ENCODE measurements at regions not wholly inside any gene's neighbourhood (a gene's known extent, or its start where the extent isn't known, plus 50 kb on each side); places are given as distances from the start of the nearest gene placed in this dataset.

DNA sequence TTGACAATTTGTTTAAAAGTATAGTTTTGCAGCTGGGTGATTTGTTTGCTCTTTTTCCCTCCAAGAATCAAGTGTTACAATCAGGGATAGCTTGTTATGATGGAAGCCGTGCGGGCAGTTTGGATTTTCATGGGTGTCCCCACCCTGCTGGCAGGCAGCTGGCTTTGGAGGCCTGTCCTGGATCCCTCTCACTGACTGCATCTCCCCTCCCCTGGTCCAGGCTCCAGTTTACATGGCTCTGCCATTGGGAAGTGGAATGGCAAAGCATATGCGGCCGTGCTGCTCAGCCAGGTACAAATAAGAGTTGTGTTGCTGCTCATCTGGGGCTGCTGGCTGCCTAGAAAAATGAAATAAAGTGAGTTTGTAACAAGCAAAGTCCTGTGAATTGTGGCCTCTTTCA, 76.0 kb downstream of the CXCL12 start:
- 95% methylated on average over 4 of the region's 4 CpGs; no CpG with 5 or more reads in 1 of the 2 experiments for WGBS, 2 experiments (ENCODE audit: extremely low coverage in 1 of 2, insufficient coverage in 1 of 2, insufficient read length in 1 of 2, insufficient replicate concordance in 2 of 2, low coverage in 1 of 2, low lambda C conversion rate in 2 of 2, missing lambda C conversion rate in 1 of 2)

More for the DNA sequence above, 76.0 kb downstream of the CXCL12 start:
- peaks cover 0 to 10% (median 6%) of the 10 kb centered on the region in 4 experiments; a peak in 6 of 7 replicates for H3K4me1 ChIP-seq (replicated peaks in 1 of 4; ENCODE audit: control insufficient read depth in 3 of 4, insufficient read depth in 4 of 4, low read length in 3 of 4)
- H3K4ac ChIP-seq (replicated peaks; ENCODE audit: insufficient read length, low read depth, low read length), result no peak overlapping the region
- H3K27me3 ChIP-seq (replicated peaks in 1 of 4; ENCODE audit: control insufficient read depth in 3 of 4, extremely low read depth in 1 of 4, insufficient read depth in 3 of 4, low read length in 3 of 4), result peaks cover 0 to 25% (median 19%) of the 10 kb centered on the region in 4 experiments; a peak in 6 of 7 replicates
- DNase-seq (ENCODE audit: low read depth in 1 of 2, low spot score in 2 of 2) (no peak), FAIRE-seq (no peak)
- no peak overlapping the region for H3K23ac ChIP-seq (ENCODE audit: insufficient read length)
- no peaks in the 10 kb centered on the region for H3K79me1 ChIP-seq (ENCODE audit: low read depth, low read length)
- no peak overlapping the region for H2BK5ac ChIP-seq (ENCODE audit: low read depth, low read length)
- H2BK20ac ChIP-seq (ENCODE audit: low read length), result no peak overlapping the region
- no peak overlapping the region for H3K4me3 ChIP-seq (ENCODE audit: extremely low read depth in 1 of 4, insufficient read depth in 2 of 4, low read depth in 3 of 4, low read length in 4 of 4)
- no peak overlapping the region for H3K56ac ChIP-seq (replicated peaks; ENCODE audit: insufficient read length, low read depth, low read length)
- H2AK5ac ChIP-seq (ENCODE audit: low read depth, low read length), result no peak overlapping the region
- H4K5ac ChIP-seq (ENCODE audit: insufficient read length, low read depth, low read length), result no peak overlapping the region
- H3K4me2 ChIP-seq (ENCODE audit: insufficient read depth in 1 of 2, low read depth in 2 of 2, low read length in 2 of 2), result no peak overlapping the region
- H3K9me3 ChIP-seq (ENCODE audit: insufficient read depth in 2 of 2, low read depth in 1 of 2, low read length in 1 of 2), result peaks cover 3 to 4% of the 10 kb centered on the region in 2 experiments; a peak in 2 of 4 replicates
- no peak overlapping the region for H3K27ac ChIP-seq (ENCODE audit: low read depth, low read length)
- H3K9ac ChIP-seq (replicated peaks in 1 of 4; ENCODE audit: extremely low read depth in 1 of 4, low read depth in 3 of 4, low read length in 3 of 4), result no peak overlapping the region
- no peaks in the 10 kb centered on the region for H4K20me1 ChIP-seq (replicated peaks in 1 of 2; ENCODE audit: control insufficient read depth in 1 of 2, insufficient read depth in 2 of 2, low read length in 2 of 2)
- no peak overlapping the region for H4K8ac ChIP-seq (ENCODE audit: extremely low read depth, insufficient read depth, low read length)
- no peak overlapping the region for H4K91ac ChIP-seq (replicated peaks; ENCODE audit: insufficient read length, low read length)
- TF ChIP-seq RBBP5 (IDR thresholded peaks at IDR 0.05; ENCODE audit: borderline replicate concordance, low read depth, low read length), result no peak
- no peak for TF ChIP-seq CBX5 (IDR thresholded peaks at IDR 0.05; ENCODE audit: low read depth, low read length)
- TF ChIP-seq, protein P1, sequence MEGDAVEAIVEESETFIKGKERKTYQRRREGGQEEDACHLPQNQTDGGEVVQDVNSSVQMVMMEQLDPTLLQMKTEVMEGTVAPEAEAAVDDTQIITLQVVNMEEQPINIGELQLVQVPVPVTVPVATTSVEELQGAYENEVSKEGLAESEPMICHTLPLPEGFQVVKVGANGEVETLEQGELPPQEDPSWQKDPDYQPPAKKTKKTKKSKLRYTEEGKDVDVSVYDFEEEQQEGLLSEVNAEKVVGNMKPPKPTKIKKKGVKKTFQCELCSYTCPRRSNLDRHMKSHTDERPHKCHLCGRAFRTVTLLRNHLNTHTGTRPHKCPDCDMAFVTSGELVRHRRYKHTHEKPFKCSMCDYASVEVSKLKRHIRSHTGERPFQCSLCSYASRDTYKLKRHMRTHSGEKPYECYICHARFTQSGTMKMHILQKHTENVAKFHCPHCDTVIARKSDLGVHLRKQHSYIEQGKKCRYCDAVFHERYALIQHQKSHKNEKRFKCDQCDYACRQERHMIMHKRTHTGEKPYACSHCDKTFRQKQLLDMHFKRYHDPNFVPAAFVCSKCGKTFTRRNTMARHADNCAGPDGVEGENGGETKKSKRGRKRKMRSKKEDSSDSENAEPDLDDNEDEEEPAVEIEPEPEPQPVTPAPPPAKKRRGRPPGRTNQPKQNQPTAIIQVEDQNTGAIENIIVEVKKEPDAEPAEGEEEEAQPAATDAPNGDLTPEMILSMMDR (IDR thresholded peaks at IDR 0.05; ENCODE audit: control extremely low read depth in 1 of 3, insufficient read depth in 1 of 3, low read depth in 1 of 3, low read length in 3 of 3), result no peak
- TF ChIP-seq TCF12 (IDR thresholded peaks at IDR 0.05; ENCODE audit: low read depth, low read length), result no peak
- no peak for TF ChIP-seq RAD21 (IDR thresholded peaks at IDR 0.05 in 1 of 2, conservative IDR thresholded peaks at IDR 0.05 in 1 of 2; ENCODE audit: low read depth in 2 of 2, low read length in 2 of 2)
- TF ChIP-seq, protein P2, sequence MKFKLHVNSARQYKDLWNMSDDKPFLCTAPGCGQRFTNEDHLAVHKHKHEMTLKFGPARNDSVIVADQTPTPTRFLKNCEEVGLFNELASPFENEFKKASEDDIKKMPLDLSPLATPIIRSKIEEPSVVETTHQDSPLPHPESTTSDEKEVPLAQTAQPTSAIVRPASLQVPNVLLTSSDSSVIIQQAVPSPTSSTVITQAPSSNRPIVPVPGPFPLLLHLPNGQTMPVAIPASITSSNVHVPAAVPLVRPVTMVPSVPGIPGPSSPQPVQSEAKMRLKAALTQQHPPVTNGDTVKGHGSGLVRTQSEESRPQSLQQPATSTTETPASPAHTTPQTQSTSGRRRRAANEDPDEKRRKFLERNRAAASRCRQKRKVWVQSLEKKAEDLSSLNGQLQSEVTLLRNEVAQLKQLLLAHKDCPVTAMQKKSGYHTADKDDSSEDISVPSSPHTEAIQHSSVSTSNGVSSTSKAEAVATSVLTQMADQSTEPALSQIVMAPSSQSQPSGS (IDR thresholded peaks at IDR 0.05; ENCODE audit: low read length), result no peak
- TF ChIP-seq POLR2A (IDR thresholded peaks at IDR 0.05; ENCODE audit: control extremely low read depth in 1 of 2, low read depth in 2 of 2, low read length in 2 of 2), result no peak
- TF ChIP-seq CHD2 (IDR thresholded peaks at IDR 0.05; ENCODE audit: low read length), result no peak
- no peak for TF ChIP-seq BCL11A (IDR thresholded peaks at IDR 0.05; ENCODE audit: low read depth in 2 of 2, low read length in 2 of 2)
- no peak overlapping the region for H3K14ac ChIP-seq (ENCODE audit: insufficient read length)
- ChIA-PET CTCF (ENCODE audit: partially characterized antibody) (interaction anchor here (0.6 to 1.5 kb wide), 19 partner anchors 9 to 554 kb away, joined by 3 to 5 read pairs (median 3); no protein-coding TSS in a partner anchor), POLR2A (ENCODE audit: partially characterized antibody) (no interaction called here)
- no peak overlapping the region for H2BK15ac ChIP-seq (ENCODE audit: low read length)
- H2BK12ac ChIP-seq (ENCODE audit: low read depth, low read length), result no peak overlapping the region
- no peaks in the 10 kb centered on the region for H3K36me3 ChIP-seq (ENCODE audit: control insufficient read depth in 2 of 4, insufficient read depth in 4 of 4, low read length in 3 of 4)
- no peak overlapping the region for H2BK120ac ChIP-seq (replicated peaks; ENCODE audit: low read depth, low read length)
- H3K79me2 ChIP-seq (ENCODE audit: control insufficient read depth in 1 of 2, insufficient read depth in 2 of 2, low read length in 2 of 2), result no peaks in the 10 kb centered on the region
- H2AFZ ChIP-seq (ENCODE audit: low read length), result no peak overlapping the region
- H3K23me2 ChIP-seq (ENCODE audit: low read depth, low read length), result peaks cover 2% of the 10 kb centered on the region; the same call in 1 of the 2 replicates
- no peak overlapping the region for H3K18ac ChIP-seq (ENCODE audit: extremely low read depth, low read length)

All from H1 (cell line).